ENCODE measurements at regions not wholly inside any gene's neighbourhood (a gene's known extent, or its start where the extent isn't known, plus 50 kb on each side); places are given as distances from the start of the nearest gene placed in this dataset.

DNA sequence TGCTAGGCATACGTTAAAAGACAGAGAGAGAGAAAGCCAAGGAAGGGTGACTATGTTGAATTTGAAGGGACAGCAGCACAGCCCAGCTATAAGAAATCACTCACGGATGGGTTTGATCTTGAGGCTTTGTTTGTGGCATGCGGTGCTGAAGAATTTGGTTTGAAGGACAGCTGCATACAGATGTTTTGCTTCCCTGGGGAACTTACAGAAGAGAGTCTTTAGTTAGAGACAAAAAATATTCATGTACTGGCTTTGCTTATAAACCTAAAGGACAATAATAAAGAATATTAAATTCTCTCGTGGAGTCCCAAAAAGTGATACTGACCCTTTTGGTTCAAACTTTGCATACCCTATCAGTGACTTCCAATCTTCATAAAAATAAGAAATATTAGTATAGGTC, 491.4 kb downstream of the NEBL start:
- H4K20me1 ChIP-seq (ENCODE audit: insufficient read depth, low read length) = no peaks in the 10 kb centered on the region
- no peak overlapping the region for H3K56ac ChIP-seq (ENCODE audit: extremely low read depth, insufficient read depth, low read length)
- H3K27ac ChIP-seq (ENCODE audit: insufficient read depth, low read length) = no peak overlapping the region
- H3K9me1 ChIP-seq (ENCODE audit: insufficient read depth, low read length) = no peaks in the 10 kb centered on the region
- BruUV-seq (replicated peaks) = no TSS peak
- POLR2A ChIA-PET (ENCODE audit: unreplicated experiment) = no interaction called here
- H3K4me1 ChIP-seq (ENCODE audit: control insufficient read depth, insufficient read depth, low read length) = no peaks in the 10 kb centered on the region
- no peak overlapping the region for H2BK120ac ChIP-seq (ENCODE audit: low read depth, low read length)
- TF ChIP-seq CHD1 (IDR thresholded peaks at IDR 0.05; ENCODE audit: low read depth, low read length) (no peak), CTCF (conservative IDR thresholded peaks at IDR 0.05; ENCODE audit: low read depth, low read length) (no peak), RCOR1 (IDR thresholded peaks at IDR 0.05; ENCODE audit: insufficient replicate concordance, low read length) (no peak), POLR2A (IDR thresholded peaks at IDR 0.05; ENCODE audit: low read depth, low read length) (no peak), FOS (IDR thresholded peaks at IDR 0.05; ENCODE audit: low read depth, low read length) (no peak)
- H3K36me3 ChIP-seq (ENCODE audit: control insufficient read depth, insufficient read depth, low read length) = no peaks in the 10 kb centered on the region
- ATAC-seq (ENCODE audit: low read depth) = no peak
- intact Hi-C loops (cut with micrococcal nuclease) = no loop called here
- in situ Hi-C loops (cut with MboI; ENCODE audit: low sequenced_read_pairs) = no loop called here
- CTCF ChIA-PET = no interaction called here
- H3K4me2 ChIP-seq (ENCODE audit: low read depth, low read length) = no peak overlapping the region
- H4K5ac ChIP-seq (ENCODE audit: low read depth, low read length) = no peak overlapping the region
- H3K9ac ChIP-seq (ENCODE audit: low read depth, low read length) = no peak overlapping the region
- no peak overlapping the region for H3K4me3 ChIP-seq (ENCODE audit: insufficient read depth, low read depth, low read length)
- no peak overlapping the region for H3K14ac ChIP-seq (replicated peaks; ENCODE audit: low read depth, low read length)
- H3K9me3 ChIP-seq (ENCODE audit: control insufficient read depth, insufficient read depth, low read length) = no peaks in the 10 kb centered on the region; the same call in 1 of the 2 replicates
- H3K18ac ChIP-seq (ENCODE audit: low read depth, low read length) = no peak overlapping the region
- H3K23ac ChIP-seq (ENCODE audit: low read depth, low read length) = no peak overlapping the region
- H2AFZ ChIP-seq (replicated peaks; ENCODE audit: low read length, poor library complexity) = no peak overlapping the region
- H2BK5ac ChIP-seq (ENCODE audit: low read depth, low read length, poor library complexity, severe bottlenecking) = no peak overlapping the region
- H3K4ac ChIP-seq (ENCODE audit: low read depth, low read length) = no peak overlapping the region
- no peak for DNase-seq
- H4K91ac ChIP-seq (ENCODE audit: insufficient read depth, low read depth, low read length) = no peak overlapping the region
- H2AK5ac ChIP-seq (ENCODE audit: low read depth, low read length) = no peak overlapping the region
- no peaks in the 10 kb centered on the region for H3K79me1 ChIP-seq (ENCODE audit: low read depth in 1 of 2, low read length in 2 of 2)
- H3K27me3 ChIP-seq (ENCODE audit: control insufficient read depth, insufficient read depth, low read length) = no peaks in the 10 kb centered on the region
- dilution Hi-C loops (cut with HindIII; ENCODE audit: low sequenced_read_pairs, unreplicated experiment) = no loop called here
- WGBS, 2 experiments (ENCODE audit: extremely low coverage in 2 of 2, insufficient read length in 1 of 2) = 0% methylated on average over 1 of the region's 4 CpGs; no CpG with 5 or more reads in 1 of the 2 experiments
- no peak overlapping the region for H2BK15ac ChIP-seq (ENCODE audit: low read depth, low read length)
- no peak overlapping the region for H2BK20ac ChIP-seq (ENCODE audit: low read depth, low read length)
- no peak overlapping the region for H4K8ac ChIP-seq (ENCODE audit: low read depth in 2 of 2, low read length in 2 of 2)
- H2AK9ac ChIP-seq (replicated peaks; ENCODE audit: low read depth, low read length, poor library complexity) = no peak overlapping the region

All from IMR-90 (cell line).